ENCODE measurements at regions not wholly inside any gene's neighbourhood (a gene's known extent, or its start where the extent isn't known, plus 50 kb on each side); places are given as distances from the start of the nearest gene placed in this dataset.
"Not testable (repeated sequence)": the region's sequence is repeated elsewhere in the genome, so short reads cannot be mapped to it uniquely, and the experiment has no call there.

- H3K4me3 Mint-ChIP-seq (ENCODE audit: unreplicated experiment): no peak overlapping the region
Observed at GRCh38 chr10:30709229-30709628, 79.7 kb upstream of the LYZL2 start.

GRCh38 chr10:30708234-30708633 lies 78.7 kb upstream of the LYZL2 start:
- peaks cover 1% of the 10 kb centered on the region for H3K36me3 Mint-ChIP-seq (ENCODE audit: low read depth)
- no peak for TF ChIP-seq CTCF (IDR thresholded peaks at IDR 0.05)
- no peaks in the 10 kb centered on the region for H3K27me3 Mint-ChIP-seq (ENCODE audit: low read depth)
- no peak for DNase-seq (ENCODE audit: low spot score)
- H3K27ac Mint-ChIP-seq (ENCODE audit: unreplicated experiment): no peak overlapping the region
- peaks cover 4% of the 10 kb centered on the region for H3K9me3 Mint-ChIP-seq (ENCODE audit: low read depth)
- no peak overlapping the region for H3K4me3 Mint-ChIP-seq (ENCODE audit: unreplicated experiment)
- H3K4me1 Mint-ChIP-seq (ENCODE audit: low read depth): no peaks in the 10 kb centered on the region

More at GRCh38 chr10:30709229-30709628, 79.7 kb upstream of the LYZL2 start:
- no peak for TF ChIP-seq CTCF (IDR thresholded peaks at IDR 0.05)
- H3K9me3 Mint-ChIP-seq (ENCODE audit: low read depth): peaks cover 13% of the 10 kb centered on the region
- no peaks in the 10 kb centered on the region for H3K27me3 Mint-ChIP-seq (ENCODE audit: low read depth)
- no peaks in the 10 kb centered on the region for H3K4me1 Mint-ChIP-seq (ENCODE audit: low read depth)
- H3K36me3 Mint-ChIP-seq (ENCODE audit: low read depth): peaks cover 3% of the 10 kb centered on the region
- H3K27ac Mint-ChIP-seq (ENCODE audit: unreplicated experiment): no peak overlapping the region
- no peak for DNase-seq (ENCODE audit: low spot score)

- not testable (repeated sequence) for H3K4me1 Mint-ChIP-seq (ENCODE audit: low read depth); H3K27ac Mint-ChIP-seq (ENCODE audit: unreplicated experiment); H3K27me3 Mint-ChIP-seq (ENCODE audit: low read depth); H3K4me3 Mint-ChIP-seq (ENCODE audit: unreplicated experiment); DNase-seq (ENCODE audit: low spot score); H3K9me3 Mint-ChIP-seq (ENCODE audit: low read depth); H3K36me3 Mint-ChIP-seq (ENCODE audit: low read depth)
Observed at GRCh38 chr10:30706189-30706588, 76.6 kb upstream of the LYZL2 start.

GRCh38 chr10:30705625-30706149 lies 76.1 kb upstream of the LYZL2 start:
- H3K27ac Mint-ChIP-seq (ENCODE audit: unreplicated experiment): no peak overlapping the region
- H3K9me3 Mint-ChIP-seq (ENCODE audit: low read depth): no peaks in the 10 kb centered on the region
- no peak overlapping the region for H3K4me3 Mint-ChIP-seq (ENCODE audit: unreplicated experiment)
- H3K36me3 Mint-ChIP-seq (ENCODE audit: low read depth): no peaks in the 10 kb centered on the region
- no peak for DNase-seq (ENCODE audit: low spot score)
- H3K4me1 Mint-ChIP-seq (ENCODE audit: low read depth): peaks cover 8% of the 10 kb centered on the region
- H3K27me3 Mint-ChIP-seq (ENCODE audit: low read depth): no peaks in the 10 kb centered on the region
- no peak for TF ChIP-seq CTCF (IDR thresholded peaks at IDR 0.05)

- DNase-seq (ENCODE audit: low spot score): no peak
- H3K4me3 Mint-ChIP-seq (ENCODE audit: unreplicated experiment): no peak overlapping the region
- no peaks in the 10 kb centered on the region for H3K36me3 Mint-ChIP-seq (ENCODE audit: low read depth)
- H3K27me3 Mint-ChIP-seq (ENCODE audit: low read depth): no peaks in the 10 kb centered on the region
- no peaks in the 10 kb centered on the region for H3K9me3 Mint-ChIP-seq (ENCODE audit: low read depth)
- H3K27ac Mint-ChIP-seq (ENCODE audit: unreplicated experiment): no peak overlapping the region
- TF ChIP-seq CTCF (IDR thresholded peaks at IDR 0.05): no peak
- peaks cover 8% of the 10 kb centered on the region for H3K4me1 Mint-ChIP-seq (ENCODE audit: low read depth)
Observed at GRCh38 chr10:30705101-30705624, 75.6 kb upstream of the LYZL2 start.

- H3K4me1 Mint-ChIP-seq (ENCODE audit: low read depth); H3K27me3 Mint-ChIP-seq (ENCODE audit: low read depth): not testable (repeated sequence)
Observed at GRCh38 chr10:30704601-30705100, 75.1 kb upstream of the LYZL2 start.

More at GRCh38 chr10:30704601-30705100, 75.1 kb upstream of the LYZL2 start:
- not testable (repeated sequence) for H3K36me3 Mint-ChIP-seq (ENCODE audit: low read depth); DNase-seq (ENCODE audit: low spot score); H3K9me3 Mint-ChIP-seq (ENCODE audit: low read depth); H3K4me3 Mint-ChIP-seq (ENCODE audit: unreplicated experiment); H3K27ac Mint-ChIP-seq (ENCODE audit: unreplicated experiment)

Data from chondrocyte (in vitro differentiated cells).